ENCODE measurements at regions not wholly inside any gene's neighbourhood (a gene's known extent, or its start where the extent isn't known, plus 50 kb on each side); places are given as distances from the start of the nearest gene placed in this dataset.

- TF ChIP-seq CTCF (IDR thresholded peaks at IDR 0.05): no peak
- TF ChIP-seq EZH2phosphoT487 (IDR thresholded peaks at IDR 0.05): no peak
- TF ChIP-seq EZH2 (IDR thresholded peaks at IDR 0.05): no peak
Measured at GRCh38 chr11:45368697-45369096, 82.6 kb upstream of the SYT13 start.

Measured in neural progenitor cell (in vitro differentiated cells).